ENCODE measurements at regions not wholly inside any gene's neighbourhood (a gene's known extent, or its start where the extent isn't known, plus 50 kb on each side); places are given as distances from the start of the nearest gene placed in this dataset.

DNA sequence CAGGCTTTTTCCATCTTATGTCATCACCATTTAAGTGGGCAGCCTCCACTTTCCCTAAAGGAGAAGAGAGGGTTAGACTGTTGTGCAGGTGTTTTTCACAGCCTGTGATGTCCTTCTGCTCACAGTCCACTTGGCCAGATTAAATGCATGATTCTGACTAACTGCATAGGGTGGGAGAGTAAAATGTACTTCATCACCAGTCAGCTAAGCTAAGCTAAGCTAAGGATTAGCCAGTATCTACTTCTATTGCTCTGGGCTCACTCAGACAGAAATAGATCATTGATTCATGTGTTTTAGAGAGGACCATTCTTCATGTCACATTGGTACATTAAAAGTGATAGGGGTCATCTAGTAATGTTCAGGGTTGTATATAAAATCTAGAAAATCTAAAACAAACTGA lies 1013.1 kb downstream of the NTRK3 start:
- TF ChIP-seq ZC3H10 (CRISPR knock-in tag; IDR thresholded peaks at IDR 0.05) (no peak), SNAI2 (CRISPR knock-in tag; IDR thresholded peaks at IDR 0.05) (no peak), ZNF70 (CRISPR knock-in tag; IDR thresholded peaks at IDR 0.05) (no peak), ZFP3 (CRISPR knock-in tag; IDR thresholded peaks at IDR 0.05) (no peak), ZNF565 (CRISPR knock-in tag; conservative IDR thresholded peaks at IDR 0.05; ENCODE audit: low read depth) (no peak), GLIS3 (CRISPR knock-in tag; IDR thresholded peaks at IDR 0.05) (no peak), TOX (CRISPR knock-in tag; IDR thresholded peaks at IDR 0.05; ENCODE audit: borderline replicate concordance) (no peak), PPARA (CRISPR knock-in tag; IDR thresholded peaks at IDR 0.05; ENCODE audit: borderline replicate concordance) (no peak), TCF4 (CRISPR knock-in tag; IDR thresholded peaks at IDR 0.05; ENCODE audit: borderline replicate concordance) (no peak), CSDC2 (CRISPR knock-in tag; IDR thresholded peaks at IDR 0.05) (no peak)
- TF ChIP-seq, protein P1, sequence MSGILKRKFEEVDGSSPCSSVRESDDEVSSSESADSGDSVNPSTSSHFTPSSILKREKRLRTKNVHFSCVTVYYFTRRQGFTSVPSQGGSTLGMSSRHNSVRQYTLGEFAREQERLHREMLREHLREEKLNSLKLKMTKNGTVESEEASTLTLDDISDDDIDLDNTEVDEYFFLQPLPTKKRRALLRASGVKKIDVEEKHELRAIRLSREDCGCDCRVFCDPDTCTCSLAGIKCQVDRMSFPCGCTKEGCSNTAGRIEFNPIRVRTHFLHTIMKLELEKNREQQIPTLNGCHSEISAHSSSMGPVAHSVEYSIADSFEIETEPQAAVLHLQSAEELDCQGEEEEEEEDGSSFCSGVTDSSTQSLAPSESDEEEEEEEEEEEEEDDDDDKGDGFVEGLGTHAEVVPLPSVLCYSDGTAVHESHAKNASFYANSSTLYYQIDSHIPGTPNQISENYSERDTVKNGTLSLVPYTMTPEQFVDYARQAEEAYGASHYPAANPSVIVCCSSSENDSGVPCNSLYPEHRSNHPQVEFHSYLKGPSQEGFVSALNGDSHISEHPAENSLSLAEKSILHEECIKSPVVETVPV (CRISPR knock-in tag; IDR thresholded peaks at IDR 0.05) = no peak
- TF ChIP-seq, protein P2, sequence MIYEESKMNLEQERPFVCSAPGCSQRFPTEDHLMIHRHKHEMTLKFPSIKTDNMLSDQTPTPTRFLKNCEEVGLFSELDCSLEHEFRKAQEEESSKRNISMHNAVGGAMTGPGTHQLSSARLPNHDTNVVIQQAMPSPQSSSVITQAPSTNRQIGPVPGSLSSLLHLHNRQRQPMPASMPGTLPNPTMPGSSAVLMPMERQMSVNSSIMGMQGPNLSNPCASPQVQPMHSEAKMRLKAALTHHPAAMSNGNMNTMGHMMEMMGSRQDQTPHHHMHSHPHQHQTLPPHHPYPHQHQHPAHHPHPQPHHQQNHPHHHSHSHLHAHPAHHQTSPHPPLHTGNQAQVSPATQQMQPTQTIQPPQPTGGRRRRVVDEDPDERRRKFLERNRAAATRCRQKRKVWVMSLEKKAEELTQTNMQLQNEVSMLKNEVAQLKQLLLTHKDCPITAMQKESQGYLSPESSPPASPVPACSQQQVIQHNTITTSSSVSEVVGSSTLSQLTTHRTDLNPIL (CRISPR knock-in tag; IDR thresholded peaks at IDR 0.05; ENCODE audit: low read depth) = no peak
- no peak for ATAC-seq

DNA sequence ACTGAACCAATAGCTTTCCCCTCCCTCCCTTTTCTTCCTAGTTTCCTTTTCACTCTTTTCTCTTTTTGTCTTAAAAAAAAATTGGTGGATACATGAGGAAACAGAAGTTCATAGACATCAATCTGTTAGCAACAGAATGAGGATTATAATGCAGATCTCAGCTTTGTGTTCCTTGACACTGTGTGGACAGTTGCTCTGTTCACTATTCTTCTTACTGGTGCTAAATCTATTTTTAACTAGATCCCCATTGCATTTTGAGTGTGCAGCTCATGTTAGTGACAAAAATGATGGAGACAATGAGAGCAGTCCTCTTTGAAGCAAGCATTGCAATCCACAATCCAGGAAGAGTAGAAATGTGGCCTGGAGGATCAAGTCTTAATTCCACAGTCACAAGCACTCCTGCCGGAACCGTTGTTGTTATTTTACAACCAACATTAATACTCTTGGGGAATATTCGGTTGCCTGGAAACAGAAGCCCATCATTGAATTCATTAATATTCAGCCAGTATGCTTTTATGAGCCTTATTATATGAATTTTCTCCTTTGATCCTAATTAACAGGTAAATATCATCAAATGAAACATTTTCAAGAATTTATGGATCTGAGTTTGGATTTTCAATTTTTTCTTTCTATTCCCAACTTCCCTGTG lies 1016.8 kb downstream of the NTRK3 start:
- TF ChIP-seq SNAI2 (CRISPR knock-in tag; IDR thresholded peaks at IDR 0.05) = no peak
- TF ChIP-seq, protein P3, sequence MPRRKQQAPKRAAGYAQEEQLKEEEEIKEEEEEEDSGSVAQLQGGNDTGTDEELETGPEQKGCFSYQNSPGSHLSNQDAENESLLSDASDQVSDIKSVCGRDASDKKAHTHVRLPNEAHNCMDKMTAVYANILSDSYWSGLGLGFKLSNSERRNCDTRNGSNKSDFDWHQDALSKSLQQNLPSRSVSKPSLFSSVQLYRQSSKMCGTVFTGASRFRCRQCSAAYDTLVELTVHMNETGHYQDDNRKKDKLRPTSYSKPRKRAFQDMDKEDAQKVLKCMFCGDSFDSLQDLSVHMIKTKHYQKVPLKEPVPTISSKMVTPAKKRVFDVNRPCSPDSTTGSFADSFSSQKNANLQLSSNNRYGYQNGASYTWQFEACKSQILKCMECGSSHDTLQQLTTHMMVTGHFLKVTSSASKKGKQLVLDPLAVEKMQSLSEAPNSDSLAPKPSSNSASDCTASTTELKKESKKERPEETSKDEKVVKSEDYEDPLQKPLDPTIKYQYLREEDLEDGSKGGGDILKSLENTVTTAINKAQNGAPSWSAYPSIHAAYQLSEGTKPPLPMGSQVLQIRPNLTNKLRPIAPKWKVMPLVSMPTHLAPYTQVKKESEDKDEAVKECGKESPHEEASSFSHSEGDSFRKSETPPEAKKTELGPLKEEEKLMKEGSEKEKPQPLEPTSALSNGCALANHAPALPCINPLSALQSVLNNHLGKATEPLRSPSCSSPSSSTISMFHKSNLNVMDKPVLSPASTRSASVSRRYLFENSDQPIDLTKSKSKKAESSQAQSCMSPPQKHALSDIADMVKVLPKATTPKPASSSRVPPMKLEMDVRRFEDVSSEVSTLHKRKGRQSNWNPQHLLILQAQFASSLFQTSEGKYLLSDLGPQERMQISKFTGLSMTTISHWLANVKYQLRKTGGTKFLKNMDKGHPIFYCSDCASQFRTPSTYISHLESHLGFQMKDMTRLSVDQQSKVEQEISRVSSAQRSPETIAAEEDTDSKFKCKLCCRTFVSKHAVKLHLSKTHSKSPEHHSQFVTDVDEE (CRISPR knock-in tag; IDR thresholded peaks at IDR 0.05) = no peak
- no peak for ATAC-seq

DNA sequence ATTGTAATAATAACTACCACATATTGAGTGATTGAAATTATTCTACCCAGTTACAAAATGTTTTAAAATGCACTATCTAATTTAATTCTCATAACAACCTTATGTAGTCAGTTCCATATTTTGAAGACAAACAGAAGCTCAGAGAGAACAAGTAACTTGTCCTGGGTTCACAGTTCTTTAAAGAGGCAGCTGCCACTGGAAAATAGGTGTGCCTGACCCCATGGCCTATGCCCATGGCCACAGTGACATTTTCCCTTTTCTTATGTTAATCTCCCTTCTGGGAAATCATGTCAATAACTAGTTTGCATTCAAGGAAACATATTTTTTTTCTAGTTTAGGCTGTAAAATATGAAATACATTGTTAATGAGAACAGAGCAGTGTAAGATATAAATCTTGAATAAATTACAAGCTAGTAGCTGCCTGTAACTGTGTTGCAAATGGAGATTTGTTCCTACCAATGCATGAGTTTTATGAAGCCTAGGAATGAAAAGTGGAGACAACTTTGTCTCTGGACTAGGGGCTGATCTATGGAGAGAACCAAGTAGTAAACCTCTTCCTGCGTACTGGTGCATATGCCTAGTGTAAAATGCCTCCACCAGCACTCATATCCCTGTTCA lies 1018.0 kb downstream of the NTRK3 start:
- ATAC-seq = no peak
- TF ChIP-seq SNAI2 (CRISPR knock-in tag; IDR thresholded peaks at IDR 0.05) (no peak), RARB (CRISPR knock-in tag; IDR thresholded peaks at IDR 0.05) (no peak), CSDC2 (CRISPR knock-in tag; IDR thresholded peaks at IDR 0.05) (no peak), BACH2 (CRISPR knock-in tag; IDR thresholded peaks at IDR 0.05; ENCODE audit: borderline replicate concordance) (no peak), ZNF565 (CRISPR knock-in tag; conservative IDR thresholded peaks at IDR 0.05; ENCODE audit: low read depth) (no peak), ARNTL (CRISPR knock-in tag; IDR thresholded peaks at IDR 0.05; ENCODE audit: borderline replicate concordance, low read depth) (no peak), TOX (CRISPR knock-in tag; IDR thresholded peaks at IDR 0.05; ENCODE audit: borderline replicate concordance) (no peak), ZFP30 (CRISPR knock-in tag; IDR thresholded peaks at IDR 0.05) (no peak), TCF4 (CRISPR knock-in tag; IDR thresholded peaks at IDR 0.05; ENCODE audit: borderline replicate concordance) (no peak), ZNF70 (CRISPR knock-in tag; IDR thresholded peaks at IDR 0.05) (no peak), GLIS3 (CRISPR knock-in tag; IDR thresholded peaks at IDR 0.05) (no peak)
- TF ChIP-seq, protein P4, sequence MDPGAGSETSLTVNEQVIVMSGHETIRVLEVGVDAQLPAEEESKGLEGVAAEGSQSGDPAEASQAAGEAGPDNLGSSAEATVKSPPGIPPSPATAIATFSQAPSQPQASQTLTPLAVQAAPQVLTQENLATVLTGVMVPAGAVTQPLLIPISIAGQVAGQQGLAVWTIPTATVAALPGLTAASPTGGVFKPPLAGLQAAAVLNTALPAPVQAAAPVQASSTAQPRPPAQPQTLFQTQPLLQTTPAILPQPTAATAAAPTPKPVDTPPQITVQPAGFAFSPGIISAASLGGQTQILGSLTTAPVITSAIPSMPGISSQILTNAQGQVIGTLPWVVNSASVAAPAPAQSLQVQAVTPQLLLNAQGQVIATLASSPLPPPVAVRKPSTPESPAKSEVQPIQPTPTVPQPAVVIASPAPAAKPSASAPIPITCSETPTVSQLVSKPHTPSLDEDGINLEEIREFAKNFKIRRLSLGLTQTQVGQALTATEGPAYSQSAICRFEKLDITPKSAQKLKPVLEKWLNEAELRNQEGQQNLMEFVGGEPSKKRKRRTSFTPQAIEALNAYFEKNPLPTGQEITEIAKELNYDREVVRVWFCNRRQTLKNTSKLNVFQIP (CRISPR knock-in tag; IDR thresholded peaks at IDR 0.05; ENCODE audit: borderline replicate concordance, low read depth) = no peak
- TF ChIP-seq, protein P3 (CRISPR knock-in tag; IDR thresholded peaks at IDR 0.05) = no peak
- TF ChIP-seq, protein P1 (CRISPR knock-in tag; IDR thresholded peaks at IDR 0.05) = no peak

Data from SK-N-SH treated with all-trans-retinoic acid at 6 μM for 48 hours (cell line).